ENCODE measurements at regions not wholly inside any gene's neighbourhood (a gene's known extent, or its start where the extent isn't known, plus 50 kb on each side); places are given as distances from the start of the nearest gene placed in this dataset.
"Not testable (repeated sequence)": the region's sequence is repeated elsewhere in the genome, so short reads cannot be mapped to it uniquely, and the experiment has no call there.

DNA sequence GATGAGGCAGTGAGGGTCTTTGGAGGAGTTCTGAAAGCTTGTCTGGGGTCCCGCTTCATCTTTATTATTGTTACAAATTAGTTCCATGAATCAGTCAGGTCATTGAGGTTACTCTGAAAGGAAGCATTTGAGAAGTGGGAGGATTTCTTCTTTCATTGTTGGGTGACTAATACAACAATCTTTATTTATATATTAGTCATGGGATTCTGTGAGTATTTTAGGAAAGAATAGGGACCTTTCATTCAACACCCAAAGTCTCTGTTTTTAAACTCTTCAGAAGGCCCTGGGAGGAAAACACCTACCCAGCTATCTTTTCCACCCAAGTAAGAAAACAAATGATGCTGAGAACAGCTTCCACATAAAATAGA lies 98.3 kb downstream of the SOD2 start:
- DNase-seq (ENCODE audit: low read depth in 4 of 4, low spot score in 1 of 4), result no peak

- DNase-seq (ENCODE audit: low read depth in 4 of 4, low spot score in 1 of 4), result no peak
Measured at GRCh38 chr6:159594106-159594749, 98.8 kb downstream of the SOD2 start.

GRCh38 chr6:159590835-159591234 lies 102.2 kb downstream of the SOD2 start:
- no peak for DNase-seq (ENCODE audit: low read depth in 4 of 4, low spot score in 1 of 4)

GRCh38 chr6:159586684-159587083 lies 106.4 kb downstream of the SOD2 start:
- no peak for DNase-seq (ENCODE audit: low read depth in 4 of 4, low spot score in 1 of 4)

DNA sequence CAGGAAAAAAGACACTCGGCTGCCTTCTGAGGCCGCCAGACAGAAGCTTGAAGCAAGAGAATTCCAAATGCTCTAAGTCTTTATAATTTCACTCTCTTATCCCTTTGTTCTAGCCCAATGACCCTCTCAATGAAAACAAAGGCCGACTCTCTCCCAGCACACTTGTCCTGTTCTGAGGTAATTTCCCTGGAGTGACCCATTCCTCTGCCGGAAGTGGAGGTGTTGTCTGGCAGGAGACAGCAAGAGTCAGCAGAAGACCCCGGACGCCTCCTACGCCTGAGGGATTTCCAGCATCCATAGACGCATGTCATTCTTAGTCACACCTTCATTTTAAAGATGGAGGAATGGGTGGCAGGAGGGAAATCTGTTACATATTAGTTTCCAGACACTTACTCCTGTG lies 110.3 kb downstream of the SOD2 start:
- DNase-seq (ENCODE audit: low read depth in 4 of 4, low spot score in 1 of 4), result no peak

GRCh38 chr6:159578629-159579028 lies 114.4 kb downstream of the SOD2 start:
- DNase-seq (ENCODE audit: low read depth in 4 of 4, low spot score in 1 of 4), result no peak

- no peak for DNase-seq (ENCODE audit: low read depth in 4 of 4, low spot score in 1 of 4)
Measured at GRCh38 chr6:159577564-159577963, 115.5 kb downstream of the SOD2 start.

- no peak for DNase-seq (ENCODE audit: low read depth in 4 of 4, low spot score in 1 of 4)
Measured at GRCh38 chr6:159572439-159573110, 120.5 kb downstream of the SOD2 start.

DNA sequence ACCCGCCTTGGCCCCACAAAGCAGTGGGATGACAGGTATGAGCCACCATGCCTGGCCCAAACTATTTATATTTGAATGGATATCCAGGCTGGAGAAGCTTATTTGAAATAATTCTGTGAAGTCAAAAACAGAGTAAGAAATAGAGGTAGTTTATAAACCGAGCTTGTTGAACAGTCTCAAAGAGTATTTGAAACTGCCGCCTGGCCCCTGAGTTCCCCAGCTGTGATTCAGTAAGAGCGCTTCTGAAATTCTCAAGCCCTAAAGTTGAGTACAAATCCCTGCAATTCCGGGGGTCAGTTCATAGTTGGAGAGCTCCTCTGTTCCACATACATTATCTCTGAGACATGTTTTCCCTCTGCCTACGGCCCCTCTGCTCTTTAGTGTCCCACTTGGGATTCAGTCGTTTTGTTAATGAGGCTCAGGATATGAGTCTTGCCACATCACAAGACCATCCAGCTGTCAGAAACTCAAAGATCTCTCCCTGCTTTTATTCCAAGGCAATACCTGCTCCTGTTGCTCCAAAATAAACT lies 127.8 kb downstream of the SOD2 start:
- DNase-seq (ENCODE audit: low read depth in 4 of 4, low spot score in 1 of 4), result no peak

GRCh38 chr6:159564456-159564855 lies 128.6 kb downstream of the SOD2 start:
- DNase-seq (ENCODE audit: low read depth in 4 of 4, low spot score in 1 of 4), result no peak

DNA sequence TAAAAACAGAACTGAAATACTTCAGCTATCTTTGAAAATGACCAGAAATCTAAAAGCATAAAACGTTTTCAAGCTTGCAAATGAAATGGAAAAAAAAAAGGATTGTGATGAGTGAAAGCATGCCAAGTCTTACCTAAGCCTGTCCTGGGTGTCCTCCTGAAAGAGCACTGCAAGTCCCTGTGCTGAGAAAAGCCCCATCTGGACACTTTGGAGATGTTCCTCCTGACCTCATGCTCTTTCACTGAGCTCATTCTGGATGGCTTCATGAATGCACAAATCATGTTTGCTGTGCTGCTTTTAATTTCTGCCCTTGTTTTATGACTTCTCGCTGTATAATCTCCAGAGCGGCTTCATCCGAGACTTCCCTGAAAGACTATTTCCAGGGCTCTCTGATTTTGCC lies 136.0 kb downstream of the SOD2 start:
- DNase-seq (ENCODE audit: low read depth in 4 of 4, low spot score in 1 of 4), result no peak

DNA sequence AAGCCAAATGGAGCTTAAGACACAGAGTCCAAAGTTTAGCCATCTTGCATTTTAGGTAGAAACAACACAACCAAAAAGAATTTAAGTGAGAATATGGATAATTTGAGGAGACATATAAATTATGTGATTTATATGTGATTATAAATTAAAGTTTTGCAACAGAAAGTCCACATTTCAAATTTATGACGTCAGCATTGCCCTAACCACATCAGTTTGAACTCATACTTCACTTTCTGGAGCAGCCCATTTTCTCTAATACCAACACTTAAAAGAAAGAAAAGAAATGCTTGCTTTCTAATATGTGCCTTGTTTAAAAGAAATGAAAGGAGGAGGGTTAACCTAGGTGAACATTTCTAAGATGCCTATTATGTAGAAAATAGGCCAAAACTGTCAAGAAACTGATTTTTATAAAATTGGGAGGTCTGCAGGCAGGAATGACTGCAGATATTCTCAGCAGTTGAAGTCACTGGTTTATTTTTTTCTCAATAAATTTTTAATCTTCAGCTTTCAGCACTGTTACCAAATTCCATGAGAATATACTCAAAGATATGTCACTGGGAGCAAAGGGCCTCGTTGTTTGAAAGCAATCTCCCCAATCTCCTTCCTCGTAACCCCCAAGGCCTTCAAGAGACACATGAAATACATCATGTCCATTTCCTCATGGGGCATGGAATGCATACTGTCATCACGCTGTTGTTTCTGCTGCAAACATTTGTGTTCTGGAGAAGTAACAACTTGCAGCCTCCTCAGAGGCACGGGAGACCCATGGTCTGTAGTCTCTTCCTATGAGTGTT lies 137.8 kb downstream of the SOD2 start:
- DNase-seq (ENCODE audit: low read depth in 4 of 4, low spot score in 1 of 4), result no peak

DNA sequence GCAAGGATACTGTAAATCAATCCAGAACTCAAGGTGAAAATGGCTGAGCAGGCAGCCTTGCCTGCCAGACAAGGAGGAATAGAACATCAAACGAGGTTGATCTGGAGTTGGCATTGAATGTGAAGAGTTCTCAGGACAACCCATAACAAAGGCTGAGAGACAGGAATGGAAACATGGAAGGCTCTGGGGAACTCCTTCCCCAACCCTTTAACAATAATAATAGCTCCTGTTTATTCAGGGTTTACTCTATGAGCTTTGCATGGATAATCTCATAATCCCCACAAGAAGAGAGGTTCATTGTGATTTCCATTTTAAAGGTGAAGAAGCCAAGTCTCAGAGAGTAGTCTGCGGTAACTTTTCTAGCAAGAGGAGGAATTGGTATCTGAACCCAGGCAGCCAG lies 151.7 kb downstream of the SOD2 start:
- DNase-seq (ENCODE audit: low read depth in 4 of 4, low spot score in 1 of 4), result no peak

DNA sequence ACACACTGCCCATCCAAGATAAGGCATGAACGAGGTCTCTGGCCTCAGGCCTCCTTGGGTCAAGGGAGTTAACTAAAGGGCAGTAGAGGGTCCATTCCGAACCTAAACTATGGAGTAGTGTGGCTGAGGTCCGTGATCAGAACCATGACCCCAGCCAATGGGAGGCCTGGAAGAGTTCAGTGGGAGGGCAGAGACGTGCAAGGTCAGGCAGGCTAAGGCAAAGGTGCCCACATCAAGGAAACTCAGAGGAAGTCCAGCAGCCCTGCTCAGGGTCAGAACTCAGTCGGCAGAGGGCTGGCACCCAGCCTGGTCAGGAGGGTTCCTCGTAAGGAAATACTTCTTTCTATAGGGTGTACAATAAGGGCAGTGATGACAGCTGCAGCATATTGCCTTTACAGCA lies 152.2 kb downstream of the SOD2 start:
- no peak for DNase-seq (ENCODE audit: low read depth in 4 of 4, low spot score in 1 of 4)

- no peak for DNase-seq (ENCODE audit: low read depth in 4 of 4, low spot score in 1 of 4)
Measured at GRCh38 chr6:159540152-159540551, 152.9 kb downstream of the SOD2 start.

DNA sequence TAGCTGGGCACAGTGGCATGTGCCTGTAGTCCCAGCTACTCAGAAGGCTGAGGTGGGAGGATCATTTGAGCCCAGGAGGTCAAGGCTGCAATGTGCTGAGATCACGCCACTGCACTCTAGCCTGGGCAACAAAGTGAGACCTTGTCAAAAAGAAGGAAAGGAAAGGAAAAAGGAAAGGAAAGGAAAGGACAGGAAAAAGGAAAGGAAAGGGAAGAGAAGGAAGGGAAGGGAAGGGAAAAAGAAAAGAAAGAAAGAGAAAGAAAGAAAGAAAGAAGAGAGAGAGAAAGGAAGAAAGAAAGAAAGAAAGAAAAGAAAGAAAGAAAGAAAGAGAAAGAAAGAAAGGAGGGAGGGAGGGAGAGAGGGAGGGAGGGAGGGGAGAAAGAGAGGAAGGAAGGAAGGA lies 155.0 kb downstream of the SOD2 start:
- not testable (repeated sequence) for DNase-seq (ENCODE audit: low read depth in 4 of 4, low spot score in 1 of 4)

GRCh38 chr6:159535656-159536350 lies 157.2 kb downstream of the SOD2 start:
- no peak for DNase-seq (ENCODE audit: low read depth in 4 of 4, low spot score in 1 of 4)

GRCh38 chr6:159533568-159533967 lies 159.5 kb downstream of the SOD2 start:
- no peak for DNase-seq (ENCODE audit: low read depth in 4 of 4, low spot score in 1 of 4)

GRCh38 chr6:159533016-159533415 lies 160.0 kb downstream of the SOD2 start:
- DNase-seq (ENCODE audit: low read depth in 4 of 4, low spot score in 1 of 4), result no peak

DNA sequence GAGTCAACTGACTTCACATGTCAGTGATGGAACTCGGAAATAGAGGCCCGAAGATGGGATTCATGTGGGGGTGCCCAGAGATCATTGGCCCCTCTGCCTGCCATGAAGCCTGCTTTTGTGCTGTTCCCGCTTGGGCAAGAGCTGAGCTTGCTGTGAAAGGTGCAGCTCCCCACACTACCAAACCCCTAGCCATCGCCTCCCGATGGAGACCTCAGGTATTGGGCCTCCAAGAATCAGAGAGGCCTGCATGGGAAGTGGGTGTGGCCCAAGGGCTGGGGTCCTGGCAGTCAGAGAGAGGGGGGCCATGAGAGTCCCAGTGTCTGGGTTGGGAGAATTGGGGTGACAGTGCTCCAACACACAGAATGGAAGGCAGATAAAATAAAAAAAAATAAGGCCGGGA lies 160.9 kb downstream of the SOD2 start:
- no peak for DNase-seq (ENCODE audit: low read depth in 4 of 4, low spot score in 1 of 4)

GRCh38 chr6:159529934-159530333 lies 163.1 kb downstream of the SOD2 start:
- no peak for DNase-seq (ENCODE audit: low read depth in 4 of 4, low spot score in 1 of 4)

GRCh38 chr6:159527351-159527750 lies 165.7 kb downstream of the SOD2 start:
- no peak for DNase-seq (ENCODE audit: low read depth in 4 of 4, low spot score in 1 of 4)
